ENCODE measurements at regions not wholly inside any gene's neighbourhood (a gene's known extent, or its start where the extent isn't known, plus 50 kb on each side); places are given as distances from the start of the nearest gene placed in this dataset.

GRCh38 chr4:35461931-35462659, 782.2 kb downstream of the ARAP2 start:
- H3K4me1 ChIP-seq (ENCODE audit: insufficient read depth) = no peaks in the 10 kb centered on the region
- no peak overlapping the region for H3K4me3 ChIP-seq
- no peaks in the 10 kb centered on the region for H3K79me2 ChIP-seq
- H3K9me2 ChIP-seq (replicated peaks; ENCODE audit: insufficient read depth) = no peaks in the 10 kb centered on the region
- H4K20me1 ChIP-seq (ENCODE audit: insufficient read depth, poor library complexity, severe bottlenecking) = no peaks in the 10 kb centered on the region
- no peaks in the 10 kb centered on the region for H3K36me3 ChIP-seq (replicated peaks; ENCODE audit: insufficient read depth, low read depth)
- H3K27ac ChIP-seq = no peak overlapping the region
- no peaks in the 10 kb centered on the region for H3K27me3 ChIP-seq
- no peaks in the 10 kb centered on the region for H3K9me3 ChIP-seq (ENCODE audit: low read depth)
- no peak overlapping the region for H2AFZ ChIP-seq
- TF ChIP-seq CTCF (IDR thresholded peaks at IDR 0.05; ENCODE audit: poor library complexity) (no peak), EZH2phosphoT487 (IDR thresholded peaks at IDR 0.05; ENCODE audit: low read depth, severe bottlenecking, unreplicated experiment) (no peak), EZH2 (IDR thresholded peaks at IDR 0.05; ENCODE audit: borderline replicate concordance) (no peak)
- 75% methylated on average over 5 of the region's 5 CpGs for WGBS (ENCODE audit: low lambda C conversion rate, missing lambda C conversion rate)
- no peak overlapping the region for H3K4me2 ChIP-seq
- no peak for DNase-seq (ENCODE audit: low spot score)

DNA sequence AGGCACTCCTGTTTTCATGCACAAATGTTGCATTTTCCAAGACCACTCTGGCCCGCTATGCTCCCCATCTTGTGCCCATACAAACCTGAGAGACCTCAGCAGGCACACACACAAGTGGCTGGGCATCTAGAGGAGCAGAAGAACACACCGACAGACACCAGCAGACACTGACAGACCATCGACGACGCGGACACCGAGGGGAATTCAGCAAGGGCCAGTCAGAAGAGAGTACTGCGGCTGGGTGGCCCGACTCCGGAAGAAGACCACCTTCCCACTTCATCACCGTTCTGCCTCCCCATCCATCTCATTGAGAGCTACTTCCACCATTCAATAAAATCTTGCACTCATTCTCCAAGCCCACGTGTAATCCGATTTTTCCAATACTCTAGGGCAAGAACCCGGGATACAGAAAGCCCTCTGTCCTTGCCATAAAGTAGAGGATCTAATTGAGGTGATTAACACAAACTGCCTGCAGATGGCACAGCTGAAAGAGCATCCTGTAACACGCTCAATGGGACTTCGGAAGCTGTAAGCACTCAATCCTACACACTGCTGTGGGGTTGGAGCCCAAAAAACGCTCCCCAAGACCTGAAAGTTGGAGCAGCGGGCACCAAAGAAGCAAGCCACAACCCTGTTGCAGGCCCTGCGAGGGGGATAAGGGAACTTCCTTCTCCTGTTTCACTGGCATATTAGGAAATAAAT, 780.9 kb downstream of the ARAP2 start:
- no peaks in the 10 kb centered on the region for H3K4me1 ChIP-seq (ENCODE audit: insufficient read depth)
- H3K79me2 ChIP-seq = no peaks in the 10 kb centered on the region
- no peak overlapping the region for H2AFZ ChIP-seq
- H3K27ac ChIP-seq = no peak overlapping the region
- no peaks in the 10 kb centered on the region for H4K20me1 ChIP-seq (ENCODE audit: insufficient read depth, poor library complexity, severe bottlenecking)
- TF ChIP-seq EZH2 (IDR thresholded peaks at IDR 0.05; ENCODE audit: borderline replicate concordance) (no peak), CTCF (IDR thresholded peaks at IDR 0.05; ENCODE audit: poor library complexity) (no peak), EZH2phosphoT487 (IDR thresholded peaks at IDR 0.05; ENCODE audit: low read depth, severe bottlenecking, unreplicated experiment) (no peak)
- H3K9me3 ChIP-seq (ENCODE audit: low read depth) = no peaks in the 10 kb centered on the region
- no peak overlapping the region for H3K4me2 ChIP-seq
- H3K4me3 ChIP-seq = no peak overlapping the region
- H3K9me2 ChIP-seq (replicated peaks; ENCODE audit: insufficient read depth) = no peaks in the 10 kb centered on the region
- DNase-seq (ENCODE audit: low spot score) = no peak
- H3K27me3 ChIP-seq = no peaks in the 10 kb centered on the region
- H3K36me3 ChIP-seq (replicated peaks; ENCODE audit: insufficient read depth, low read depth) = no peaks in the 10 kb centered on the region
- 89% methylated on average over 19 of the region's 19 CpGs for WGBS (ENCODE audit: low lambda C conversion rate, missing lambda C conversion rate)

DNA sequence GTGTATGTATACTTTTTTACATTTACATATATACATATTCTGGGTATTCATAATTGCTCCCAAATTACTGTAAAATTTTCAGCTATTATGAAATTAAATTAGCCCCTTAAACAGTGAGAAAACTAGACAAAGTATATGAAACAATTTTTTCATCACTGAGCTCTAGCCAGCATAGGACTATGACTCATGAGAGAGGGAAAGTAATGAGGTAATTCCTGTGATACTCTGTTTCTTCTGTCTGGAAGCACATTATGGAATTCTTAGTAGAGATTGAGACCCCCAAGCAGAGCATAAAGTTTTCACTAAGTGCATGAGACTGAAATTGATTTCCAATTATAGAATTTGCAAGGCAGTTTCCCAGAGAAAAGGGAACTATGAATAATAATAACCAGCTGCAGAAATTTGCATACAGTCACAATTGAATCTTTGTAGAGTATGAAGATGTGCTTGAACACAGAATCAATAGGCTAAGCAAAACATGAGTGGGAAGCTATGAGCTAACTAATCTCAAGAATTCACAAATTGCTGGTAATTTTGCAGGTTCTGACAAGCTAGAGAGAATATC, 779.3 kb downstream of the ARAP2 start:
- no peak overlapping the region for H2AFZ ChIP-seq
- no peaks in the 10 kb centered on the region for H3K4me1 ChIP-seq (ENCODE audit: insufficient read depth)
- H3K4me2 ChIP-seq = no peak overlapping the region
- no peaks in the 10 kb centered on the region for H3K9me3 ChIP-seq (ENCODE audit: low read depth)
- H3K4me3 ChIP-seq = no peak overlapping the region
- H3K9me2 ChIP-seq (replicated peaks; ENCODE audit: insufficient read depth) = no peaks in the 10 kb centered on the region
- no peaks in the 10 kb centered on the region for H4K20me1 ChIP-seq (ENCODE audit: insufficient read depth, poor library complexity, severe bottlenecking)
- no peaks in the 10 kb centered on the region for H3K79me2 ChIP-seq
- no peak overlapping the region for H3K27ac ChIP-seq
- TF ChIP-seq EZH2phosphoT487 (IDR thresholded peaks at IDR 0.05; ENCODE audit: low read depth, severe bottlenecking, unreplicated experiment) (no peak), EZH2 (IDR thresholded peaks at IDR 0.05; ENCODE audit: borderline replicate concordance) (no peak), CTCF (IDR thresholded peaks at IDR 0.05; ENCODE audit: poor library complexity) (no peak)
- no peaks in the 10 kb centered on the region for H3K27me3 ChIP-seq
- H3K36me3 ChIP-seq (replicated peaks; ENCODE audit: insufficient read depth, low read depth) = no peaks in the 10 kb centered on the region
- DNase-seq (ENCODE audit: low spot score) = no peak
